Fibroblast of skin of scalp (primary cell): ENCODE measurements at regions not wholly inside any gene's neighbourhood (a gene's known extent, or its start where the extent isn't known, plus 50 kb on each side); places are given as distances from the start of the nearest gene placed in this dataset.
"Not testable (repeated sequence)": the region's sequence is repeated elsewhere in the genome, so short reads cannot be mapped to it uniquely, and the experiment has no call there.

Experiments used
- DNase-seq: peaks from one replicate; pipeline ENCODE4 v3.0.0-alpha.2; 2013

DNA sequence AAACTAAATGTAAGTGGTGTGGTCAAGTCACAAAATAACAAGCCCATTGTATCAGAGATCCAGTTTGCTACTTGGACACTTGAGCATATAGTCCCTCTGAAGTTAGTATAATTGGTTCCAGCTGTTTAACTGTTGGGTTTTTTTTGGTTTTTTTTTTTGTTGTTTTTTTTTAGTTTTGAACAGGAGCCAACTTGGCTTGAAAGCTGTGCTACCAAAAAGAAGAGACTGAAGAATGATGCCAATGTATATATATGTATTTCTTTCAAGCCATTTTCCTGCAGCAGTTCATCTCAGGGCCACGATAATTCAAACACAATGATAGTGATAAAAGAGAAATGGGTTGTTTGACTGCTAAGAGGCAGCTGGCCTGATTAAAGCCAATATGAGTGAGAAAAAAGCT is 138.3 kb downstream of the PCDH18 start:
- peak; percentile 81 for DNase-seq

DNA sequence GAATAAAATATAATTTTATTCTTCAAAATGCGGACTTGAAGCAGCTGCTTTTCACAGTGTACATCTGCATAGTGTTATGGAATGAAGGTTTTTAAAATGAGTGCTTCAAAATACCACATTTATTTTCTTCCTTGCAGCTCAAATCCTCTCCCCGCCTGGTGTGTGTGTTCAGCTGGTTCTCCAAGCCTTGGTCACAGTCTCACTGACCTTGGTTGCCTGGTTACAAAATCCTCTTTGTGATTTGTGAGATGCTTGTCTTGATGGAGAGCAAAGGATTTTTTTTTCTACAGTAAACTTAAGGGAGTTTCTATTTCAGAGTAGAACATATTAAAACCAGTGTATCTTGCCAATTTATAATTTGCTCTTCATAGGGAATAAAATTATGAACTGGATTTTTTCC is 139.2 kb downstream of the PCDH18 start:
- peak; percentile 62 for DNase-seq

DNA sequence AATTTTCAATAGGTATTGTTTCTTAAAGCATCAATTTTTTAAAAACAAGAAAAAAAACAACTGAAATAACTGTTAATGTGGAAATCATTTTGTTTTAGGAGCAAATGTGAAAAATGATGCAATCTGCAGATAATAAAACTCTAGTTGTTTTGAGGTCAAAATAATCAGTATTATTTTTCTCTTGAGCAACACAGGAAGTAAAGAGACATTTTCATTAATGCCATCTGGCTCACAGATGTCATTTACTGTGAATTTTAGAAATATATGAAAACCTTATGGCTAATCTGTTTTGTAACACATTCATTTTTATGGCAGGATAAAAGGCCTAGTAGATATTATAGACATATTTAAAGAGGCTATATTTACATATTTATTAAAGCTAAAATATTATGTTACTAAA is 141.6 kb downstream of the PCDH18 start:
- DNase-seq: peak; percentile 64

DNA sequence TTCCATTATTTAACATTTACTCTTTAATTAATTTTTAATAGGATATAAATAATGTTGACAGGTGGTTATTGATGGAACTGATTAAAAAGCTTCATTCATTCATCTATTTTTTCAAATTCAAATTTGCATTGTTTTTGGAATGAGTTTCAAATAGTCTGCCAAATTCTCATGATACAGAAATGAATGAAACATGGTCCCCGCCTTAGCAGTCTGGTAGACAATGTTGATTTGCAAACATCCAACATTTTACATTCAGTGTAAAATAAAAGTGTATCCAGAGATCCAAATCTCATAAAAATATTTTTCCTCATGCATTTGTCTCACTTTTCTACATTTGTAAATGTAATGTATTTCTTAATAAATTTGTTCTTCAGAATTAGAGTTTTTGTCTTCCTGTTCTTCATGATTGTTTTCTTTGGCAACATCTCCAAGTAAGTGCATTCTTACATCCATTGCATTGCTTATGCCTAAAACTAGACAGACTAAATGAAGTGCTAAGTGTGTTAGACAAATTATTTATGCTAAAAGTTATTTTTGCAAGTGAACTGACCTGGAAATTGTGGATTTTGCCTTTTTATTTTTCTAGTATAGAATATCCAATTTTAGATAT is 142.3 kb downstream of the PCDH18 start:
- peak; percentile 58 for DNase-seq

DNA sequence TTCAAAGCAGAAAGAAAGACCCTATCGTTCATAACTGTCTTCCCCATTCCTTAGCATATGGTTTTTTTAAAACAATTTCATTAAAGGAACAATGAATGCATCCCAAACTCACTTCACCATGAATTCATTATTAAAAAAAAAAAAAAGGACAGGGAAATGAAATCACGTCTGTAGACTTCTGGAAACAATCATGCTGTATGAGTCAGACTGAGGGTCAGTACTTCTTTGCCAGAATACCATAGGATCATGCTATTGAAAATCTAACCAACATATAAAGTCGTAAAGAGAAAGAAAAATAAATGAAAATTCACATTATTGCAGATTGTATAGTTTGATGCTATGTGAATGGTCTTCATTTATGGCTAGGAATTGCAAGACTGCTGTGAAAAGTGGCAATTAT is 144.4 kb downstream of the PCDH18 start:
- peak; percentile 85 for DNase-seq

DNA sequence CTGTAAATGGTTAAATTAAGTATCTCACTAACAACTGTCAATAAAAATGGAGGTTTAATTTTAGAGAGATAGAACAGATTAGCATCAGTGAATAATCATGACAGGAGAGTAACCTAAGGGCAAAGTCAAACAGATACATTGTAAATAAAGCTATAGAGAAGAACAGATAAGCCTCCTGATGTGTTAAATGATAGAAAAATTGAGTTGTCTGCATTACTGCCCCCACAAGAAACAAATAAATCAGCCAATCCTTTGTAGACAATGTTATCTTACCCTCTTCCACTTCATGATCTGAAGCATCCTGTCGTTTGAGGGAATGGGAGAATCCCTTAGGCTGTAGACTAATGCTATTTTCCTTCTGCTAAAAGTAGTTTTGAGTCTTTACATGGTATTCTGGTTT is 147.8 kb downstream of the PCDH18 start:
- no peak for DNase-seq

DNA sequence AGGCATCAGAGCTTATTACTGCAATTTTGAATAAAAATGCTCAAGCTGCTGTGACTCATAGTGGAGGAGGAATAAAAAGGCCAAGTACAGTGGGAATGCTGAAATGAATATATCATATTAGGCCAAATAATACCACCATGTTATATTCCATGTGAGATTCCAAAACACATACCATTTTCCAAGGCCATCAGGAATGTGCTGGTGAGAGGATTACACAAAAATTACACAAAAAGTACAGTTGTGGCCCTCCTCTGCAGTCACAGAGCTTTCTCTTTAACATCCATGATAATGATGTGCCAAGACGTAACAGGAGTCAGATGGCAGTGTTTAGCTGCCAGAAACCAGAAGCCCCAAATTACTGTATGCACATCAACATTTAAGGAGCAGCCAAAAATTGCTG is 153.5 kb downstream of the PCDH18 start:
- DNase-seq: peak; percentile 62

DNA sequence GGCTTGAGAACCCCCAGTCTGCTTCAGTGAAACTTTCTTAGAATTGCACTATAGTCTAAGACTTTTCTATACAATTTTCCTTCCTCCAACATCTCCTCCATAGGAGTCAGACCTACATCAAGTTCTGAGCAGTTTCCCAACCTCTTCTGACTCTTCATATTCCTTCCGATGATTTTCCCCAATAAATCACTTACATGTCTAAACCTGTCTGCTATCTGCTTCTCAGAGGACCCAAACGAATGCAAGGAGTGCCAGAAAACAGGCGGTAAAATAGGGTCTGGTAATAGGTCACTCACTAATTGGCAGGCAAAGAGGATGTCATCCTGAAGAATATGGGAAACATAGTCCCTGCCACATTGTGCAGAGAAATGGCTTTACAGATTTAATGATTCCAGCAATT is 153.9 kb downstream of the PCDH18 start:
- no peak for DNase-seq

DNA sequence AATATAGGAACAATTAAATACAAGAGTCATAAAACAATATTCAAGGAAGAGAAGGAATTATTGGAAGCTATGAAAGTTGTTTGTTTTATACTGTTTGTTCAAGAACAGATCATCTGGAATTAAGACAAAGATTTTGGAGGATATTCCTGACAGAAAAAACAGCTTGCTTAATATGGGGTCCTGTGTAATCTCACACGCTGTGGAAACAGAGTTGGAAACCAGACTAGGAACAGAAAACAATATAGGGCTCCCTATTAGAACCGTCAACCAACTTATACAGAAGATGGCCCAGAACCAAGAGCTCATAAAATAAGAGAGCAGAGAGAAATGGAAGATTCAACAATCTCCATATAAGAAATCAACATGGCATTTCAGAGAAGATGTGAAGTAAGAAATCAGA is 156.0 kb downstream of the PCDH18 start:
- no peak for DNase-seq

DNA sequence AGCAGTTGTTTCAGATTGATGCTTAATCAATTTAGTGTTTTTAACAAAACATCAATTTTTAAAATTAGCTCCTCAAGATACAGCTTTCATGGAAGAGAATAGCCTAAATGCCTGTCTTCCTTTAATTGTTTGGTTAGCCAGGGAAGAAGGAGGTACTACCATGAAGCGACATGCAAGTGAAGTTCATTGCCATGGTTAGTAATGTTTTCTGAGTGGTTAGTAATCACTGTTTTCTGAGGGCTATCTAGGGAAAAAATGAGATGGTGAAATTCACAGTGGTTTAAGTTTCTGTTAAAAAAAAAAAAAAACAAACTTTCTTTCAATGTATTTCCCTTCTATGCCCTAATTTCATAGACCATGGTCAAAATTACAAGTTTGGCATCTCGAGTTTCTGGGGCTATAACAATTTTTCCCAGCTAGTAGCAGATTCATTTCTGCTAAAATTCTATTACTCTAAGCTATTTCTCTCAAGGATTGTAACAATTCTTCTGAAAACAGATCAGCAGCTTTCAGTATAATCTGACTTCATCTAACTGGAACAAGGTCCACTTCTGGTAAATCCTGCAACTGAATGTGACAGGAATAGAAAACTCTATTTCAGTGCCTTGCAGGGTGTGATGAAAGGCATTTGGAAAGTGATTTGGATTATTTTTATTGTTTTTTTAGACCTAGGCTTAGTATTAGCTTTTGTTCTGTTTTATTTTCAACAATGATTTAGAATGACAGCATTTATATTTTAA is 157.0 kb downstream of the PCDH18 start:
- DNase-seq: no peak

DNA sequence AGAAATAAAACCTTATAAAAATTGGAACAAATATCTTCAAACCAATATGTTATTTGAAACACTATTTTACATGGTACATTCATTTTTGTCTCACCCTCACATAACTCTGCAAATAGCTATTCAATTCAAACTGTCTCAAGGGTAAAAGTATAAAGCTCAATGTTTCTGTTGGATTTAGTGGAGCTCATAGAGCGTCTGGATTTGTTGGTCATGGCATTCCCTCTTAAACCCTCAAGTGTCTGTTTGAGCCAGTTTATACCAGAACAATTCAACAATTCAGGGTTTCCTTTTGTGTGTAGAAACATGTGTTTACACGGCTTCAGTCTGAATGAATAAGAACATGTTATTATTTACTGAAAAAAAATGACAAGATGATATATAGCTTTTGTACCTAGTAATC is 161.6 kb downstream of the PCDH18 start:
- DNase-seq: no peak

DNA sequence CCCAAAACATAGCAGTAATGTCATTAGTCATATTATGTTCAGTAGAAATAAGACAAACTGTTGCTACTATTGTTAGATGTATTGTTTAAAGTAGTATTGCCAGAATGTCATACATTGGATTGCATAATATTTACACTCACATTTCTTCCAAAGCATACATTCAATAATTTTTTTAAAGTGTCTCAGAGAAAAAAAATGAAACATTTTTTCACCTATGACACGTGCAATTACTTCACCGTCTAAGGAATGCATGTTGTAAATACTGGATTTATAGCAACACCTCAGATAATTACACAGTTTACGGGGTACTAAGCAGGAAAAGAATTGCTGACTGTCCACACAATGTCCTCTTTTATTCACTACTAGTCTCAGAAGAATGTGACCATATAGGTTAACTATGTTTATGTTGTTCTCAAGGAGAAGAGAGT is 162.1 kb downstream of the PCDH18 start:
- DNase-seq: peak; percentile 80

DNA sequence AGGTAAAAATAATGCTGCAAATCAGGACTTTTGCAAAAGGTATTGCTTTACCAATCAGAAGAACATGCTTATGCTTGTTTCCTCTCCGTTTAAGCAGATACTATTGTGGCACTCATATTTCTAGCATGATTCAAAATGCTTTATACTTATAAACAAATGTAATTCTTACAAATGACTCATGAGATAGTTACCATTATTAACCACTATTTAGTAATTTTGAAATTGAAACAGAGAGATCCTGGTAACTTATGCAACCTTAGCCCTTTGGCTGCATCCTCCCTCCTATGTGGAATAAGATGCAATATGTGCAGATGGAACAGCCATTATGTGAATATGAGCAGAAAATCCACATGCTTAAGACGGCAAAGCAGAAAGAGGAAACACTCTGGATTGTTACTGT is 164.7 kb downstream of the PCDH18 start:
- peak; percentile 79 for DNase-seq

DNA sequence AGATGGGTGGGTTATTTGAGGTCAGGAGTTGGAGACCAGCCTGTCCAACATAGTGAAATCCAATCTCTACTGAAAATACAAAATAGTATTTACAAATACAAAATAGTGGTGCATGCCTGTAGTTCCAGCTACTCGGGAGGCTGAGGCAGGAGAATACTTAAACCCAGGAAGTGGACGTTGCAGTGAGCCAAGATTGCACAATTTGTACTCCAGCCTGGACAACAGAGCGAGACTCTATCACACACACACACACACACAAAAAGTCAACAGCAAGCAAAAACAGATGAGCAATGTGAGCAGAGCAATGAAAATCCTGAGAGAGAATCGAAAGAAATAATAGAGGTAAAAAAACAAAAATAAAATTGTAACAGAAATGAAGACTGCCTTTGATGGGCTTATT is 168.8 kb downstream of the PCDH18 start:
- DNase-seq: no peak

DNA sequence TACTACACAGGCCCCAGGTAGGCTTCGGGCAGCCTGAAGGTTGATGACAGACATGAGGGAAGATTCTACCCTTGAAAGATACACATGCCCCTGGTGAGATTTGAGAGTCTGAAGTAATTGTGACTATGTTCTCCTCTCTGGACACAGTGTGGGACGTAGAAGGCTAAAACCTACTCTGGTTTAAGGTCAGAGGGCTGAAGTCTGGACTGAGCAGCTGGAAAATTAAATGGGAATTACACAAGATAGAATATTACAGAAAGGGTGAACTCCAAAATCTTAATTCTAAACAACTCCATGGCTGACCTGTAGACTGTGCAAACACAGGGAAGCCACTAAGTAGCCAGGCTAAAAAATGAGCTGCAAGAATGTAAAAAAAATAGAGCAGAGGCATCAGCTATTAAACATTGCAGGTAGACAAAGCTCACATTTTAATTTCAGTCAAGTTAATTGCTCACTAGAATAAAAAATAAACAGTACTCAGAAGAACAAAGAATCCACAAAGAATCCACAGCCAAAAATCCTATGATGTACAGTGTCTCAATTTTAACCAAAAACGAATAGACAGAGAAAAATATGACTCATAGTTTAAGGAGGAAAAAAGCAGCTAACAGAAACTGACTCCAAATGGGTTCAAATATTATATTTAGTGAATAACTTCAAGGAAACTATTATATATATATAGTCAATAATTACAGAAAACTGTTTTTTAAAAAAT is 170.4 kb downstream of the PCDH18 start:
- no peak for DNase-seq

DNA sequence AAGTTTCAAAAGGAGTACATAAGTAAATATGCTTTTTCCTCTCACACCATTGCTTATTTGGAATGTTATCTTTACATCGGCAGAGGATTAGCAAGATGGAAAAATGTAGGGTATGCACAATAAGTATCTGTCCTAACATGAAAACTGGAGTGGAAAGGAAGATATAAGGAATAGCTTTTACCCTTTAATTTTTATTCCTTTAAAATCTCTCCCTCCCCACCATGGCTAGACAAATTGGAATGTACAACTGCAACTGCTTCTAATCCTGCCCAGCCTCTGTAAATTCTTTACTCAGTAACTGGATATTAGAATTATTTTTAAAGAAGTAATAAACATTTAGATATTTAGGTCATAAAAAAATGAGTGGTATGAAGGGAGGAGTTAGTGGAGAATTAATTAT is 171.5 kb downstream of the PCDH18 start:
- peak; percentile 82 for DNase-seq

DNA sequence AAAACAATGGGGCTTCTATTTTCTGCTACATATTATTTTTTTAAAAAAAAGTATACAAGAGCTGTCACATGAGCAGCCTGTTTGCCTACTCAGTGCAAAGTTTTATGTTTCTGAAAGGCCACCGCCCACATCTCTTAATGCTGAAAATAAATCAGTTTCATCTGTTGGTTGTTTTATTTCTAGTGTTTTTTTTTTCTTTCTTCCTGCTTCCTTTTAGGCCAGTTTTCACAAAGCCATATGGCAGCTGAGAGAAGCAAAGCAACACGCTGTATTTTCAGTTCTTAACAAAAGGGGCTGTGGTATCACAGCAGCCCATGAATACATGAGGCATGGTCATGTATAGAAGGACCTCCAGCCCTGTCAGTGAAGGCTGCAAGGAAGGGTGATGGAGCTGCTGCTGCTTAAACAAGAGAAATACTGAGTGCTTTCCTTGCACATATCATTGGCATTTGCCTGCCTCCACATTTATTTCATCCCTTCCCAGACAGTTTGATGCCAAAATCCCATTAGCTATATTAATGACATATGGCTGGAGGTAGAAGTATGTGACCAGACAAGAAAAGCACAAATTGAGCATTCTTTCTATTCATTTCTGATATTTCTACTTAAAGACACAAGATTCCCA is 172.5 kb downstream of the PCDH18 start:
- peak; percentile 90 for DNase-seq

DNA sequence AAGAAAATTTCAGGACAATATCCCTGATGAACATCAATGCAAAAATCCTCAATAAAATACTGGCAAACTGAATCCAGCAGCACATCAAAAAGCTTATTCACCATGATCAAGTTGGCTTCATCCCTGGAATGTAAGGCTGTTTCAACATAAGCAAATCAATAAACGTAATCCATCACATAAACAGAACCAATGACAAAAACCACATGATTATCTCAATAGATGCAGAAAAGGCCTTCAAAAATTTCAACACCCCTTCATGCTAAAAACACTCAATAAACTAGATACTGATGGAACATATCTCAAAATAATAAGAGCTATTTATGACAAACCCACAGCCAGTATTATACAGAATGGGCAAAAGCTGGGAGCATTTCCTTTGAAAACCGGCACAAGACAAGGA is 177.7 kb downstream of the PCDH18 start:
- DNase-seq: not testable (repeated sequence)

DNA sequence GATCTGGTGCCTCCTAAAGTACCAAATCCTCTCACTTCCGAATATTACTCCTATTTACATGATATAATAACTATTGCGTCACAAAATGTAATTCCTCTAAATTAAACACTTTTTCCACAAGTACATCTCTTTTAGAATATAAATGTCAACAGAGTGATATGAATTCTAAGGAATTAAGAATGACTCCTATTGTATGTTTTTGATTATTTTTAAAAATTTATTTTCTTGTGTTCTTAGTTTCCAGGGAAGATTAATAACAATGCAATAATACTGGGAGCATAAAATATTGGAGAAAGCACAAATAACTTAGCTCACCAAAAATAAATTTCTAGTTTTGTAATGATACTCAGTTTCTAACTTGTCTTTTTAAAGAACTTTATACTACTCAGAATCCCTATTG is 184.9 kb downstream of the PCDH18 start:
- no peak for DNase-seq

DNA sequence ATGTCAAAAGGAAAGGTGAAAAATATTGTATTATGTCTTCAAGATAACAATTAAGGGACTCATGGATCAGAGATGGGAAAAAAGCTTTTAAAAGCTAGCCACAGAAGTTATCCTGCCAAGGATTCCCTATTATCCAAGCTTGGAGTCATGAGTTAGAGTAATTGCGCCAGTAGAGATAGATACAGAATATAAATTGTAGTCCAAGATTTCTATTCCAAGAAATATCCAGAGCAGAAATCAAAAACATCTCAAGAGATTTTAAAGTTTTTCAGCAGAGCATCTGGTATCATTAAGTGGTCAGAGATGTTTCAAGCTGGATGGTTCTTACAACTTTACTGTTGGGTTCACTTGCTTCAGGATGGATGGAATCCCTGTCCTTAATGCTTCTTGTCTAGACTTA is 186.7 kb downstream of the PCDH18 start:
- no peak for DNase-seq

DNA sequence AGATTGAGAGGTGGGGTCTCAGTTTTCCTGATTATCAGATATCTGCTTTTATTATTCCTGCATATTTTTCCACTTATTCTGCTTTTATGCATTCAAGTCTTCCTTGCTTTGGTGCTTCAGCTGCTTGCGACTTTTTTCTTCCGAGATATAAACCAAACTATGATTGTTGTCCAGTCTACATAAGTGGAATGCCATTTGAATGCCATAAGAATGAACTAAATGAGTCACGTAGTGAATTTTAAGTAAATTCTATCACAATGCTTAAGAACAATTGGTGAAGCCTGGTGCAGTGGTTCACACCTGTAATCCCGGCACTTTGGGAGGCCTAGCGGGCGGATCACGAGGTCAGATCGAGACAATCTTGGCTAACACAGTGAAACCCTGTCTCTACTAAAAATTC is 189.1 kb downstream of the PCDH18 start:
- DNase-seq: no peak

DNA sequence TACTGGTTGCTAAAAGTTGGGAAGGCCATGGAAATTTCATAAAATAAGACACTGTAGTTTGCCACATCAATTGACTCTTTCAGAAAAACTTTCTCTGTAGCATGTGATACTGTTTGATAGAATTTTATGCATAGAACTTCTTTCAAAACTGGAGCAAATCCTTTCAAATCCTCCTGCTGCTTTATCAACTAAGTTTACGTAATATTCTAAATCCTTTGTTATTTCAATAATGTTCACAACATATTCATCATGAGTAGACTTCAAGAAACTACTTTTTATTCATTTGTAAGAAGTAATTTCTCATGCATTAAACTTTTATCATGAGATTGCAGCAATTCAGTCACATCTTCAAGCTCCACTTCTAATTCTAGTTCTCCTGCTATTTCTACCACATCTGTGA is 199.3 kb downstream of the PCDH18 start:
- no peak for DNase-seq

DNA sequence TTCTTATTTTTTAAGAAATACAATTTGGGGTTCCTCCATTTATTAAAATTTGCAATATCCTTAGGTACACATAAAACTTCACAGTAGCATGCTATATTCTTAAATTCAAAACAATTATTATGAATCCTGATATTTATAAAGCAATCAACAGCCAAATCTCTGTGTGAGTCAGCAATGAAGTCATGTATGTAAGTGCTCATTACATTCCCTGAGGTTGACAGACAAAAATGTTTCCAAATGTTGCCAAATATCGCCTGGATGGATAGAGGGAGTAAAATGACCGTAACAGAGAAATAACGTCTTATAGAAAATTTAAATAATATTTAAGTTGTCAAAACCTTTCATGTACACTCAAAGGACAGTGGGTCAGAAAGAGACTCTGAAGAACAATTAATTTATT is 220.0 kb downstream of the PCDH18 start:
- peak; percentile 69 for DNase-seq
